NT2/D1 (cell line): ENCODE measurements at regions not wholly inside any gene's neighbourhood (a gene's known extent, or its start where the extent isn't known, plus 50 kb on each side); places are given as distances from the start of the nearest gene placed in this dataset.

Experiments
- YY1 ChIP-seq: IDR thresholded peaks from 2 replicates; pipeline ENCODE4 v1.6.1; 2011; ENCODE audit not compliant: insufficient read length, insufficient read depth
- ZNF274 ChIP-seq: IDR thresholded peaks from 2 replicates; pipeline ENCODE4 v1.6.1; 2011; ENCODE audit warnings: mild to moderate bottlenecking, low read depth, low read length

GRCh38 chr1:219413536-219413935 lies 199.4 kb downstream of the ZC3H11B start:
- TF ChIP-seq YY1 (no peak), ZNF274 (no peak)
